ENCODE measurements at regions not wholly inside any gene's neighbourhood (a gene's known extent, or its start where the extent isn't known, plus 50 kb on each side); places are given as distances from the start of the nearest gene placed in this dataset.

DNA sequence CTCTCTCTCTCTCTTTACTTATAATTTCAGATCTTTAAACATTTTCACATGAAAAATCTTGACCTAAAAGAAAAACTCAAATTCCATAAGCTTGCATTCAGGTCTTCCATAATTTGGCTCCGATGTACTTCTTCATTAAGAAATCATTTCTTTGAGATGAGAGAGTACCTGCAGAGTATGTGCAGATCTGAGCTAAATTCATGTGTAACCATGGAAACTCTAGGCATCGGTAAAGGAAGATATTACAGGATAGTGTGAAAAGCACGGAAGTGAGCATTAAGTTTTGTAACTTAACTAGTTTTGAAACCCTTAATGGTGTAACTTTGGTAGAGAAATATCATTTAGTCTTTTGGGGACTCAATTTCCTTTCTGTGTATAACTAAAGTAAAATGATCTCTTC, 295.9 kb upstream of the SOX4 start:
- TF ChIP-seq POLR2A (IDR thresholded peaks at IDR 0.05) = no peak
- TF ChIP-seq, protein P1, sequence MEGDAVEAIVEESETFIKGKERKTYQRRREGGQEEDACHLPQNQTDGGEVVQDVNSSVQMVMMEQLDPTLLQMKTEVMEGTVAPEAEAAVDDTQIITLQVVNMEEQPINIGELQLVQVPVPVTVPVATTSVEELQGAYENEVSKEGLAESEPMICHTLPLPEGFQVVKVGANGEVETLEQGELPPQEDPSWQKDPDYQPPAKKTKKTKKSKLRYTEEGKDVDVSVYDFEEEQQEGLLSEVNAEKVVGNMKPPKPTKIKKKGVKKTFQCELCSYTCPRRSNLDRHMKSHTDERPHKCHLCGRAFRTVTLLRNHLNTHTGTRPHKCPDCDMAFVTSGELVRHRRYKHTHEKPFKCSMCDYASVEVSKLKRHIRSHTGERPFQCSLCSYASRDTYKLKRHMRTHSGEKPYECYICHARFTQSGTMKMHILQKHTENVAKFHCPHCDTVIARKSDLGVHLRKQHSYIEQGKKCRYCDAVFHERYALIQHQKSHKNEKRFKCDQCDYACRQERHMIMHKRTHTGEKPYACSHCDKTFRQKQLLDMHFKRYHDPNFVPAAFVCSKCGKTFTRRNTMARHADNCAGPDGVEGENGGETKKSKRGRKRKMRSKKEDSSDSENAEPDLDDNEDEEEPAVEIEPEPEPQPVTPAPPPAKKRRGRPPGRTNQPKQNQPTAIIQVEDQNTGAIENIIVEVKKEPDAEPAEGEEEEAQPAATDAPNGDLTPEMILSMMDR (IDR thresholded peaks at IDR 0.05) = no peak
